Neural cell (in vitro differentiated cells): ENCODE measurements at regions not wholly inside any gene's neighbourhood (a gene's known extent, or its start where the extent isn't known, plus 50 kb on each side); places are given as distances from the start of the nearest gene placed in this dataset.

ENCODE experiments used
- H2AFZ ChIP-seq: fragments of 200-600, 300-800 bp; sonication (generic), shearing (Covaris generic); 2 replicates; pipeline ENCODE4 v1.6.0; 2014; ENCODE audit warnings: low read depth, mild to moderate bottlenecking, antibody characterized with exemption, low read length, moderate library complexity
- H3F3A ChIP-seq: fragments of 200-600 bp; shearing (Covaris generic); 2 replicates; pipeline ENCODE4 v1.6.1; 2016; ENCODE audit warnings: mild to moderate bottlenecking, moderate library complexity, mixed read lengths, antibody characterized with exemption, low read length; ENCODE audit not compliant: insufficient read depth, poor library complexity, severe bottlenecking
- H3K27ac ChIP-seq: fragments of 200-600, 300-800 bp; sonication (generic), shearing (Covaris generic); 2 replicates; pipeline ENCODE4 v1.5.1; 2014; ENCODE audit warnings: mild to moderate bottlenecking, low read length, moderate library complexity
- H3K27me3 ChIP-seq: fragments of 300-800, 200-600 bp; sonication (generic), shearing (Covaris generic); 2 replicates; pipeline ENCODE4 v1.6.0; 2014; ENCODE audit warnings: mild to moderate bottlenecking, low read depth, low read length, moderate library complexity; ENCODE audit not compliant: insufficient read depth
- H3K36me3 ChIP-seq: fragments of 300-800, 200-600 bp; sonication (generic), shearing (Covaris generic); 2 replicates; pipeline ENCODE4 v1.5.1; 2014; ENCODE audit warnings: mild to moderate bottlenecking, antibody characterized with exemption, low read length, moderate library complexity; ENCODE audit not compliant: insufficient read depth
- H3K4me2 ChIP-seq: fragments of 300-800, 200-600 bp; sonication (generic), shearing (Covaris generic); 2 replicates; pipeline ENCODE4 v1.6.0; 2014; ENCODE audit warnings: mild to moderate bottlenecking, low read length
- H3K4me3 ChIP-seq: fragments of 300-800, 200-600 bp; sonication (generic), shearing (Covaris generic); 2 replicates; pipeline ENCODE4 v1.5.1; 2014; ENCODE audit warnings: mild to moderate bottlenecking, low read length, moderate library complexity
- H3K79me2 ChIP-seq: fragments of 200-600 bp; shearing (Covaris generic); replicated peaks from 2 replicates; pipeline ENCODE4 v1.6.0; 2014; ENCODE audit warnings: mild to moderate bottlenecking, low read length, moderate library complexity; ENCODE audit not compliant: insufficient read depth
- H3K9ac ChIP-seq: fragments of 300-800, 200-600 bp; sonication (generic), shearing (Covaris generic); 2 replicates; pipeline ENCODE4 v1.6.1; 2016; ENCODE audit warnings: mild to moderate bottlenecking, low read length, mixed read lengths
- H3K9me2 ChIP-seq: fragments of 200-600 bp; shearing (Covaris generic); 2 replicates; pipeline ENCODE4 v1.6.1; 2016; ENCODE audit warnings: mild to moderate bottlenecking, low read length, mixed read lengths; ENCODE audit not compliant: insufficient read depth
- H3K9me3 ChIP-seq: fragments of 200-600, 300-800 bp; sonication (generic), shearing (Covaris generic); 2 replicates; pipeline ENCODE4 v1.6.1; 2016; ENCODE audit warnings: mild to moderate bottlenecking, mixed run types, low read length, moderate library complexity, mixed read lengths
- H4K20me1 ChIP-seq: fragments of 200-600 bp; shearing (Covaris generic); 2 replicates; pipeline ENCODE4 v1.6.1; 2016; ENCODE audit warnings: mild to moderate bottlenecking, mixed run types; ENCODE audit not compliant: insufficient read depth
- CTCF ChIP-seq: fragments of 450-650 bp; IDR thresholded peaks from 2 replicates; pipeline ENCODE4 v1.5.1; 2014; ENCODE audit warnings: antibody characterized with exemption, mild to moderate bottlenecking, moderate library complexity; ENCODE audit not compliant: poor library complexity, severe bottlenecking
- EP300 ChIP-seq: fragments of 450-650 bp; conservative IDR thresholded peaks from 2 replicates; pipeline ENCODE4 v1.6.1; 2014; ENCODE audit warnings: antibody characterized with exemption, mild to moderate bottlenecking, moderate library complexity; ENCODE audit not compliant: poor library complexity, severe bottlenecking
- EZH2 ChIP-seq: fragments of 200-600, 300-800 bp; shearing (Covaris generic), sonication (generic); IDR thresholded peaks from 2 replicates; pipeline ENCODE4 v1.6.1; 2014; ENCODE audit warnings: antibody characterized with exemption, low read length, borderline replicate concordance, mild to moderate bottlenecking; ENCODE audit not compliant: insufficient read depth, poor library complexity, severe bottlenecking
- MXI1 ChIP-seq: fragments of 450-650 bp; conservative IDR thresholded peaks from 2 replicates; pipeline ENCODE4 v1.6.1; 2014; ENCODE audit warnings: antibody characterized with exemption, mild to moderate bottlenecking; ENCODE audit not compliant: poor library complexity, severe bottlenecking
- POLR2AphosphoS5 ChIP-seq: IDR thresholded peaks from 2 replicates; pipeline ENCODE4 v1.6.1; 2012
- RAD21 ChIP-seq: fragments of 450-650 bp; conservative IDR thresholded peaks from 2 replicates; pipeline ENCODE4 v1.6.1; 2014; ENCODE audit warnings: antibody characterized with exemption, mild to moderate bottlenecking, moderate library complexity
- REST ChIP-seq: IDR thresholded peaks from 2 replicates; pipeline ENCODE4 v1.6.1; 2012; ENCODE audit warnings: borderline replicate concordance
- SMC3 ChIP-seq: fragments of 450-650 bp; conservative IDR thresholded peaks from 2 replicates; pipeline ENCODE4 v1.6.1; 2014; ENCODE audit warnings: antibody characterized with exemption, mild to moderate bottlenecking, moderate library complexity; ENCODE audit not compliant: poor library complexity
- TAF1 ChIP-seq: IDR thresholded peaks from 2 replicates; pipeline ENCODE4 v1.6.1; 2012; ENCODE audit warnings: low read depth

- Histone ChIP-seq H3K9me3 (no peaks in the 10 kb centered on the region), H3K9ac (no peak overlapping the region), H3K27ac (no peak overlapping the region), H4K20me1 (no peaks in the 10 kb centered on the region), H3K79me2 (no peaks in the 10 kb centered on the region), H3K4me2 (no peak overlapping the region), H3K27me3 (no peaks in the 10 kb centered on the region), H3K9me2 (no peaks in the 10 kb centered on the region), H3F3A (no peaks in the 10 kb centered on the region), H3K36me3 (no peaks in the 10 kb centered on the region), H2AFZ (no peak overlapping the region), H3K4me3 (no peak overlapping the region)
- no peak for TF ChIP-seq CTCF
- TF ChIP-seq MXI1 = no peak
- TF ChIP-seq RAD21 = no peak
- no peak for TF ChIP-seq EP300
- no peak for TF ChIP-seq TAF1
- no peak for TF ChIP-seq POLR2AphosphoS5
- TF ChIP-seq REST = no peak
- TF ChIP-seq EZH2 = no peak
- no peak for TF ChIP-seq SMC3
Measured at GRCh38 chr7:84780158-84781124, 406.4 kb downstream of the SEMA3D start.

- H2AFZ ChIP-seq = no peak overlapping the region
Measured at GRCh38 chr7:84757761-84758160, 429.1 kb downstream of the SEMA3D start.

More at GRCh38 chr7:84757761-84758160, 429.1 kb downstream of the SEMA3D start:
- Histone ChIP-seq H3K27ac (no peak overlapping the region), H4K20me1 (no peaks in the 10 kb centered on the region), H3F3A (no peaks in the 10 kb centered on the region), H3K27me3 (no peaks in the 10 kb centered on the region), H3K9ac (no peak overlapping the region), H3K36me3 (no peaks in the 10 kb centered on the region), H3K4me3 (no peak overlapping the region), H3K4me2 (no peak overlapping the region), H3K9me3 (no peaks in the 10 kb centered on the region), H3K79me2 (no peaks in the 10 kb centered on the region), H3K9me2 (no peaks in the 10 kb centered on the region)
- TF ChIP-seq MXI1 = no peak
